CD4-positive, CD25-positive, alpha-beta regulatory T cell (primary cell): ENCODE measurements at regions not wholly inside any gene's neighbourhood (a gene's known extent, or its start where the extent isn't known, plus 50 kb on each side); places are given as distances from the start of the nearest gene placed in this dataset.
"Not testable (repeated sequence)": the region's sequence is repeated elsewhere in the genome, so short reads cannot be mapped to it uniquely, and the experiment has no call there.

Experiments
- ATAC-seq, 2 donors: fragments of 150-1000 bp; cut with Tn5 transposase; one replicate each; pipeline ENCODE4 v1.10.0; 2021; ENCODE audit warnings: low read depth in 2 of 2, moderate number of reproducible peaks in 2 of 2, moderate library complexity in 1 of 2
- DNase-seq, 3 donors: peaks; one replicate each; pipeline versions ENCODE4 v3.0.0 to v3.0.0-alpha.2; 2012 to 2022; ENCODE audit warnings: mixed read lengths in 1 of 3
- H3K27ac ChIP-seq: one replicate; pipeline ENCODE4 v1.7.0; 2013; ENCODE audit warnings: mild to moderate bottlenecking, low read length; ENCODE audit not compliant: insufficient read depth, poor library complexity, severe bottlenecking
- H3K27me3 ChIP-seq: one replicate; pipeline ENCODE4 v1.7.0; 2013; ENCODE audit warnings: low read length; ENCODE audit not compliant: control insufficient read depth, insufficient read depth
- H3K36me3 ChIP-seq: one replicate; pipeline ENCODE4 v1.7.0; 2013; ENCODE audit warnings: mild to moderate bottlenecking, low read length, moderate library complexity; ENCODE audit not compliant: control insufficient read depth, insufficient read depth
- H3K4me1 ChIP-seq: 2 replicates; pipeline ENCODE4 v1.7.0; 2013; ENCODE audit warnings: mild to moderate bottlenecking, low read length; ENCODE audit not compliant: insufficient read depth, control insufficient read depth, poor library complexity, severe bottlenecking
- H3K4me3 ChIP-seq: one replicate; pipeline ENCODE4 v1.7.0; 2013; ENCODE audit warnings: low read depth, mild to moderate bottlenecking, low read length, moderate library complexity
- H3K9me3 ChIP-seq, 2 experiments: 1 replicate in 1 of 2; 2 replicates in 1 of 2; pipeline ENCODE4 v1.7.0; 2013; ENCODE audit warnings: low read length in 2 of 2, mild to moderate bottlenecking in 1 of 2, moderate library complexity in 1 of 2; ENCODE audit not compliant: control insufficient read depth in 2 of 2
- H3K27ac Mint-ChIP-seq, 3 donors: one replicate each; pipeline ENCODE4 v1.8.0; 2020 to 2022; ENCODE audit warnings: mild to moderate bottlenecking in 3 of 3, mixed read lengths in 3 of 3, moderate library complexity in 2 of 3
- H3K27me3 Mint-ChIP-seq: one replicate; pipeline ENCODE4 v1.8.0; 2022; ENCODE audit warnings: mild to moderate bottlenecking, mixed read lengths
- H3K36me3 Mint-ChIP-seq: one replicate; pipeline ENCODE4 v1.8.0; 2020; ENCODE audit warnings: mixed read lengths
- H3K4me1 Mint-ChIP-seq, 4 donors: one replicate each; pipeline ENCODE4 v1.8.0; 2020 to 2022; ENCODE audit warnings: mixed read lengths in 4 of 4, mild to moderate bottlenecking in 1 of 4
- H3K4me3 Mint-ChIP-seq, 4 donors: one replicate each; pipeline ENCODE4 v1.8.0; 2020 to 2022; ENCODE audit warnings: mild to moderate bottlenecking in 4 of 4, mixed read lengths in 4 of 4, moderate library complexity in 3 of 4
- H3K9me3 Mint-ChIP-seq, 7 donors: one replicate each; pipeline ENCODE4 v1.8.0; 2020 to 2022; ENCODE audit warnings: mixed read lengths in 7 of 7, mild to moderate bottlenecking in 3 of 7, moderate library complexity in 2 of 7

- Mint-ChIP-seq H3K36me3 (no peaks in the 10 kb centered on the region), H3K4me3 (no peak overlapping the region), H3K27me3 (no peaks in the 10 kb centered on the region), H3K9me3 (peaks cover 0 to 12% (median 4%) of the 10 kb centered on the region in 7 donors), H3K27ac (no peak overlapping the region), H3K4me1 (no peaks in the 10 kb centered on the region)
- no peaks in the 10 kb centered on the region for H3K27me3 ChIP-seq
- no peak for ATAC-seq
- H3K36me3 ChIP-seq = no peaks in the 10 kb centered on the region
- peaks cover 6 to 8% of the 10 kb centered on the region in 2 experiments for H3K9me3 ChIP-seq
- no peak overlapping the region for H3K27ac ChIP-seq
- DNase-seq = no peak
- H3K4me3 ChIP-seq = no peak overlapping the region
- no peaks in the 10 kb centered on the region for H3K4me1 ChIP-seq
These were observed 350.7 kb upstream of the SPHKAP start for GRCh38 chr2:228532233-228532632.

- DNase-seq (no peak), ATAC-seq (no peak)
- Histone ChIP-seq H3K4me3 (no peak overlapping the region), H3K36me3 (no peaks in the 10 kb centered on the region), H3K27me3 (no peaks in the 10 kb centered on the region), H3K9me3 (peaks cover 0 to 3% of the 10 kb centered on the region in 2 experiments), H3K4me1 (no peaks in the 10 kb centered on the region), H3K27ac (no peak overlapping the region)
- H3K36me3 Mint-ChIP-seq = no peaks in the 10 kb centered on the region
- no peaks in the 10 kb centered on the region for H3K4me1 Mint-ChIP-seq
- H3K27ac Mint-ChIP-seq = no peak overlapping the region
- H3K9me3 Mint-ChIP-seq = peaks cover 0 to 13% (median 3%) of the 10 kb centered on the region in 7 donors
- no peak overlapping the region for H3K4me3 Mint-ChIP-seq
- no peaks in the 10 kb centered on the region for H3K27me3 Mint-ChIP-seq
These were observed 345.9 kb upstream of the SPHKAP start for GRCh38 chr2:228527197-228527881.

GRCh38 chr2:228526687-228527086 lies 345.2 kb upstream of the SPHKAP start:
- H3K9me3 ChIP-seq = no peaks in the 10 kb centered on the region
- ATAC-seq = no peak
- H3K4me3 Mint-ChIP-seq = no peak overlapping the region
- peaks cover 0 to 13% (median 3%) of the 10 kb centered on the region in 7 donors for H3K9me3 Mint-ChIP-seq
- H3K27me3 Mint-ChIP-seq = no peaks in the 10 kb centered on the region
- no peak overlapping the region for H3K4me3 ChIP-seq
- no peak overlapping the region for H3K27ac Mint-ChIP-seq
- H3K36me3 Mint-ChIP-seq = no peaks in the 10 kb centered on the region
- DNase-seq = no peak
- H3K27ac ChIP-seq = no peak overlapping the region
- no peaks in the 10 kb centered on the region for H3K36me3 ChIP-seq
- H3K4me1 ChIP-seq = no peaks in the 10 kb centered on the region
- H3K4me1 Mint-ChIP-seq = no peaks in the 10 kb centered on the region
- H3K27me3 ChIP-seq = no peaks in the 10 kb centered on the region

- no peaks in the 10 kb centered on the region for H3K27me3 Mint-ChIP-seq
- no peak for ATAC-seq
- no peak overlapping the region for H3K4me3 Mint-ChIP-seq
- Histone ChIP-seq H3K36me3 (no peaks in the 10 kb centered on the region), H3K4me1 (no peaks in the 10 kb centered on the region), H3K4me3 (no peak overlapping the region), H3K27me3 (no peaks in the 10 kb centered on the region), H3K9me3 (no peaks in the 10 kb centered on the region), H3K27ac (no peak overlapping the region)
- DNase-seq = no peak
- H3K4me1 Mint-ChIP-seq = no peaks in the 10 kb centered on the region
- no peaks in the 10 kb centered on the region for H3K36me3 Mint-ChIP-seq
- no peak overlapping the region for H3K27ac Mint-ChIP-seq
- H3K9me3 Mint-ChIP-seq = peaks cover 0 to 18% (median 2%) of the 10 kb centered on the region in 7 donors
These were observed 341.5 kb upstream of the SPHKAP start for GRCh38 chr2:228522977-228523376.

GRCh38 chr2:228522276-228522675 lies 340.8 kb upstream of the SPHKAP start:
- ATAC-seq (no peak), DNase-seq (no peak)
- no peaks in the 10 kb centered on the region for H3K36me3 ChIP-seq
- Mint-ChIP-seq H3K36me3 (no peaks in the 10 kb centered on the region), H3K9me3 (peaks cover 0 to 18% (median 2%) of the 10 kb centered on the region in 7 donors), H3K27me3 (no peaks in the 10 kb centered on the region), H3K4me3 (no peak overlapping the region), H3K27ac (no peak overlapping the region), H3K4me1 (no peaks in the 10 kb centered on the region)
- H3K27me3 ChIP-seq = no peaks in the 10 kb centered on the region
- no peak overlapping the region for H3K27ac ChIP-seq
- no peaks in the 10 kb centered on the region for H3K4me1 ChIP-seq
- no peaks in the 10 kb centered on the region for H3K9me3 ChIP-seq
- no peak overlapping the region for H3K4me3 ChIP-seq

GRCh38 chr2:228519561-228519960 lies 338.1 kb upstream of the SPHKAP start:
- Histone ChIP-seq H3K4me1 (no peaks in the 10 kb centered on the region), H3K27ac (no peak overlapping the region), H3K27me3 (no peaks in the 10 kb centered on the region), H3K9me3 (peaks cover 0 to 6% of the 10 kb centered on the region in 2 experiments), H3K4me3 (no peak overlapping the region), H3K36me3 (no peaks in the 10 kb centered on the region)
- H3K36me3 Mint-ChIP-seq = no peaks in the 10 kb centered on the region
- DNase-seq = no peak
- no peak overlapping the region for H3K27ac Mint-ChIP-seq
- H3K9me3 Mint-ChIP-seq = peaks cover 2 to 15% (median 4%) of the 10 kb centered on the region in 7 donors
- no peaks in the 10 kb centered on the region for H3K27me3 Mint-ChIP-seq
- no peak overlapping the region for H3K4me3 Mint-ChIP-seq
- no peak for ATAC-seq
- no peaks in the 10 kb centered on the region for H3K4me1 Mint-ChIP-seq

GRCh38 chr2:228516019-228516418 lies 334.5 kb upstream of the SPHKAP start:
- no peak overlapping the region for H3K27ac Mint-ChIP-seq
- DNase-seq (no peak), ATAC-seq (no peak)
- H3K4me3 Mint-ChIP-seq = no peak overlapping the region
- H3K27me3 ChIP-seq = no peaks in the 10 kb centered on the region
- no peaks in the 10 kb centered on the region for H3K4me1 ChIP-seq
- H3K27ac ChIP-seq = no peak overlapping the region
- H3K9me3 ChIP-seq = peaks cover 0 to 6% of the 10 kb centered on the region in 2 experiments
- no peaks in the 10 kb centered on the region for H3K36me3 Mint-ChIP-seq
- peaks cover 0 to 19% (median 6%) of the 10 kb centered on the region in 7 donors for H3K9me3 Mint-ChIP-seq
- H3K4me3 ChIP-seq = no peak overlapping the region
- no peaks in the 10 kb centered on the region for H3K27me3 Mint-ChIP-seq
- no peaks in the 10 kb centered on the region for H3K4me1 Mint-ChIP-seq
- no peaks in the 10 kb centered on the region for H3K36me3 ChIP-seq

GRCh38 chr2:228513480-228513879 lies 332.0 kb upstream of the SPHKAP start:
- not testable (repeated sequence) for ATAC-seq, H3K27ac Mint-ChIP-seq, H3K4me1 Mint-ChIP-seq, H3K36me3 ChIP-seq, H3K27me3 Mint-ChIP-seq, DNase-seq, H3K4me1 ChIP-seq, H3K9me3 ChIP-seq, H3K4me3 Mint-ChIP-seq, H3K27ac ChIP-seq, H3K36me3 Mint-ChIP-seq, H3K4me3 ChIP-seq, H3K27me3 ChIP-seq
- H3K9me3 Mint-ChIP-seq = peaks cover 0 to 13% (median 2%) of the 10 kb centered on the region in 7 donors
